Keratinocyte (primary cell): ENCODE measurements at regions not wholly inside any gene's neighbourhood (a gene's known extent, or its start where the extent isn't known, plus 50 kb on each side); places are given as distances from the start of the nearest gene placed in this dataset.

ENCODE experiments used
- EZH2 ChIP-seq: IDR thresholded peaks from one replicate; pipeline ENCODE4 v1.6.1; 2012; ENCODE audit warnings: inconsistent platforms, mild to moderate bottlenecking, low read length, moderate library complexity
- TF ChIP-seq, protein P1 (sequence below), 3 experiments: IDR thresholded peaks in 1 of 3; conservative IDR thresholded peaks in 1 of 3; optimal IDR thresholded peaks in 1 of 3; 2 replicates in 2 of 3; 3 replicates in 1 of 3; pipeline versions ENCODE3 to v1.5.1; 2011; ENCODE audit warnings: low read length in 3 of 3, mild to moderate bottlenecking in 3 of 3, moderate library complexity in 2 of 3, control low read depth in 1 of 3, inconsistent platforms in 1 of 3; ENCODE audit not compliant: insufficient read depth in 2 of 3; ENCODE audit errors: extremely low read depth in 1 of 3

DNA sequence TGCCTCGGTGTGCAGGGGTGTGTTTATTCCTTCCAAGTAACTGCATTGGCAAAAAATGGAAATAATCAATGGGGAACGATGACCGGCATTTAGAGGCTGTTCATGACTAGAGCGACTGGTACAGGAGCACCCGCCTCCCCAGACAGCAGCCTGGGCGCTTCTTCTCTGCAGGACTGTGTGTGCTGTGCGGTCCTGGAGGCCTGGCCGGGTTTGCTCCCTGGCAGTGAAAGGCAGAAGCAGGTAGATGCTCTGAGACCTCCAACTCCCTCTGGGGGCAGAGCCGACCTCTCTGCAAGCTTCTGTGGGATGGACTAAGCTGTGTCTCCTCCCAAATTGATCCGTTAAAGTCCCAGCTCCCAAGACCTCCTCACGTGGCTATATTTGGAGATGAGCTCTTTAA, 59.2 kb upstream of the ACTRT2 start:
- TF ChIP-seq, protein P1, sequence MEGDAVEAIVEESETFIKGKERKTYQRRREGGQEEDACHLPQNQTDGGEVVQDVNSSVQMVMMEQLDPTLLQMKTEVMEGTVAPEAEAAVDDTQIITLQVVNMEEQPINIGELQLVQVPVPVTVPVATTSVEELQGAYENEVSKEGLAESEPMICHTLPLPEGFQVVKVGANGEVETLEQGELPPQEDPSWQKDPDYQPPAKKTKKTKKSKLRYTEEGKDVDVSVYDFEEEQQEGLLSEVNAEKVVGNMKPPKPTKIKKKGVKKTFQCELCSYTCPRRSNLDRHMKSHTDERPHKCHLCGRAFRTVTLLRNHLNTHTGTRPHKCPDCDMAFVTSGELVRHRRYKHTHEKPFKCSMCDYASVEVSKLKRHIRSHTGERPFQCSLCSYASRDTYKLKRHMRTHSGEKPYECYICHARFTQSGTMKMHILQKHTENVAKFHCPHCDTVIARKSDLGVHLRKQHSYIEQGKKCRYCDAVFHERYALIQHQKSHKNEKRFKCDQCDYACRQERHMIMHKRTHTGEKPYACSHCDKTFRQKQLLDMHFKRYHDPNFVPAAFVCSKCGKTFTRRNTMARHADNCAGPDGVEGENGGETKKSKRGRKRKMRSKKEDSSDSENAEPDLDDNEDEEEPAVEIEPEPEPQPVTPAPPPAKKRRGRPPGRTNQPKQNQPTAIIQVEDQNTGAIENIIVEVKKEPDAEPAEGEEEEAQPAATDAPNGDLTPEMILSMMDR (optimal IDR thresholded peaks at IDR 0.05 in 1 of 3, IDR thresholded peaks at IDR 0.05 in 1 of 3, conservative IDR thresholded peaks at IDR 0.05 in 1 of 3; ENCODE audit: extremely low read depth in 1 of 3, insufficient read depth in 2 of 3, low read length in 3 of 3), result no peak
- TF ChIP-seq EZH2, result no peak
